ENCODE measurements at regions not wholly inside any gene's neighbourhood (a gene's known extent, or its start where the extent isn't known, plus 50 kb on each side); places are given as distances from the start of the nearest gene placed in this dataset.

DNA sequence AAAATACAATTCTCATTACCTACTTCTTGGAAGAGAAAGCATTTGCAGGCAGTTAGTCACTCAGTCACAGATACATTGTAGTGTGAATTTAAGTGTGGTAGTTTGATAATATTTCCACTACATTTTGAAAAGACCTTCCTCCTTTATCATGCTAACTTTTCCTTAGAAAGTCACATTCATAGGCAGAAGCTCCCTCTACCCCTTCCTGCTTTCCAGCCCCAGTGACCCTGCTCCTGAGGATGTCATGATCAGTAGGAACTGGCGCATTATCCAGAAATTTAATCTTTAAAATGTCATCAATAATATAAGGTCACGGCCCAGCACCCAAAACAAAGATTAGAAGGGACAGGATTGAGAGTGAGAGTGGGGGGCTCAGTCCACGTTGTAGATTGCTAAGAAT, 707.4 kb upstream of the STXBP6 start:
- TF ChIP-seq, protein P1, sequence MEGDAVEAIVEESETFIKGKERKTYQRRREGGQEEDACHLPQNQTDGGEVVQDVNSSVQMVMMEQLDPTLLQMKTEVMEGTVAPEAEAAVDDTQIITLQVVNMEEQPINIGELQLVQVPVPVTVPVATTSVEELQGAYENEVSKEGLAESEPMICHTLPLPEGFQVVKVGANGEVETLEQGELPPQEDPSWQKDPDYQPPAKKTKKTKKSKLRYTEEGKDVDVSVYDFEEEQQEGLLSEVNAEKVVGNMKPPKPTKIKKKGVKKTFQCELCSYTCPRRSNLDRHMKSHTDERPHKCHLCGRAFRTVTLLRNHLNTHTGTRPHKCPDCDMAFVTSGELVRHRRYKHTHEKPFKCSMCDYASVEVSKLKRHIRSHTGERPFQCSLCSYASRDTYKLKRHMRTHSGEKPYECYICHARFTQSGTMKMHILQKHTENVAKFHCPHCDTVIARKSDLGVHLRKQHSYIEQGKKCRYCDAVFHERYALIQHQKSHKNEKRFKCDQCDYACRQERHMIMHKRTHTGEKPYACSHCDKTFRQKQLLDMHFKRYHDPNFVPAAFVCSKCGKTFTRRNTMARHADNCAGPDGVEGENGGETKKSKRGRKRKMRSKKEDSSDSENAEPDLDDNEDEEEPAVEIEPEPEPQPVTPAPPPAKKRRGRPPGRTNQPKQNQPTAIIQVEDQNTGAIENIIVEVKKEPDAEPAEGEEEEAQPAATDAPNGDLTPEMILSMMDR (conservative IDR thresholded peaks at IDR 0.05 in 1 of 2, IDR thresholded peaks at IDR 0.05 in 1 of 2; ENCODE audit: extremely low read depth in 1 of 2, insufficient read depth in 1 of 2, low read depth in 1 of 2, low read length in 2 of 2), result no peak
- TF ChIP-seq EZH2 (IDR thresholded peaks at IDR 0.05; ENCODE audit: borderline replicate concordance, low read length), result no peak
